Chondrocyte (in vitro differentiated cells): ENCODE measurements at regions not wholly inside any gene's neighbourhood (a gene's known extent, or its start where the extent isn't known, plus 50 kb on each side); places are given as distances from the start of the nearest gene placed in this dataset.

Experiments
- DNase-seq: peaks from one replicate; pipeline ENCODE4 v3.0.0; 2021; ENCODE audit warnings: mixed read lengths, low spot score
- H3K27ac Mint-ChIP-seq: one replicate; pipeline ENCODE4 v1.8.0; 2021; ENCODE audit warnings: mild to moderate bottlenecking, moderate library complexity, mixed read lengths; ENCODE audit not compliant: unreplicated experiment
- H3K27me3 Mint-ChIP-seq: 2 replicates; pipeline ENCODE4 v1.8.0; 2021; ENCODE audit warnings: low read depth, mixed read lengths
- H3K36me3 Mint-ChIP-seq: 2 replicates; pipeline ENCODE4 v1.8.0; 2021; ENCODE audit warnings: low read depth, mixed read lengths
- H3K4me1 Mint-ChIP-seq: 2 replicates; pipeline ENCODE4 v1.8.0; 2021; ENCODE audit warnings: low read depth, mild to moderate bottlenecking, mixed read lengths
- H3K4me3 Mint-ChIP-seq: one replicate; pipeline ENCODE4 v1.8.0; 2021; ENCODE audit warnings: mild to moderate bottlenecking, moderate library complexity, mixed read lengths; ENCODE audit not compliant: unreplicated experiment
- H3K9me3 Mint-ChIP-seq: 2 replicates; pipeline ENCODE4 v1.8.0; 2021; ENCODE audit warnings: low read depth, mixed read lengths
- CTCF ChIP-seq: fragments of 200-600 bp; sonication (generic); IDR thresholded peaks from 2 replicates; pipeline ENCODE4 v1.5.0; 2021; ENCODE audit warnings: antibody characterized with exemption, mild to moderate bottlenecking, moderate library complexity

- Mint-ChIP-seq H3K36me3 (no peaks in the 10 kb centered on the region), H3K27ac (peak overlapping the region; percentile 85), H3K4me1 (peaks cover 45% of the 10 kb centered on the region), H3K4me3 (no peak overlapping the region), H3K9me3 (no peaks in the 10 kb centered on the region), H3K27me3 (no peaks in the 10 kb centered on the region)
- no peak for TF ChIP-seq CTCF
- DNase-seq, result peak; percentile 60
These were observed 223.1 kb downstream of the SEC14L1 start for GRCh38 chr17:77363821-77364361.

GRCh38 chr17:77364381-77364911, 223.7 kb downstream of the SEC14L1 start:
- no peaks in the 10 kb centered on the region for H3K9me3 Mint-ChIP-seq
- H3K4me1 Mint-ChIP-seq, result peaks cover 48% of the 10 kb centered on the region
- no peaks in the 10 kb centered on the region for H3K27me3 Mint-ChIP-seq
- no peak for TF ChIP-seq CTCF
- DNase-seq, result peak; percentile 69
- no peak overlapping the region for H3K4me3 Mint-ChIP-seq
- peak overlapping the region; percentile 94 for H3K27ac Mint-ChIP-seq
- H3K36me3 Mint-ChIP-seq, result no peaks in the 10 kb centered on the region

- Mint-ChIP-seq H3K27ac (peak overlapping the region; percentile 94), H3K27me3 (no peaks in the 10 kb centered on the region), H3K4me1 (peaks cover 48% of the 10 kb centered on the region), H3K4me3 (no peak overlapping the region), H3K36me3 (no peaks in the 10 kb centered on the region), H3K9me3 (no peaks in the 10 kb centered on the region)
- TF ChIP-seq CTCF, result no peak
- peak; percentile 21 for DNase-seq
These were observed 224.3 kb downstream of the SEC14L1 start for GRCh38 chr17:77364941-77365583.

GRCh38 chr17:77365584-77366186, 224.9 kb downstream of the SEC14L1 start:
- TF ChIP-seq CTCF, result peak; percentile 16
- no peaks in the 10 kb centered on the region for H3K36me3 Mint-ChIP-seq
- no peaks in the 10 kb centered on the region for H3K9me3 Mint-ChIP-seq
- H3K4me1 Mint-ChIP-seq, result peaks cover 54% of the 10 kb centered on the region
- peak overlapping the region; percentile 94 for H3K27ac Mint-ChIP-seq
- peak overlapping the region; percentile 20 for H3K4me3 Mint-ChIP-seq
- no peaks in the 10 kb centered on the region for H3K27me3 Mint-ChIP-seq
- DNase-seq, result peak; percentile 54

GRCh38 chr17:77366206-77366557, 225.4 kb downstream of the SEC14L1 start:
- Mint-ChIP-seq H3K4me1 (peaks cover 59% of the 10 kb centered on the region), H3K4me3 (peak overlapping the region; percentile 20)

More at GRCh38 chr17:77366206-77366557, 225.4 kb downstream of the SEC14L1 start:
- no peaks in the 10 kb centered on the region for H3K27me3 Mint-ChIP-seq
- H3K27ac Mint-ChIP-seq, result peak overlapping the region; percentile 94
- H3K36me3 Mint-ChIP-seq, result no peaks in the 10 kb centered on the region
- no peak for DNase-seq
- no peaks in the 10 kb centered on the region for H3K9me3 Mint-ChIP-seq
- TF ChIP-seq CTCF, result no peak
